Adipose tissue (tissue), 3 donors: ENCODE measurements at regions not wholly inside any gene's neighbourhood (a gene's known extent, or its start where the extent isn't known, plus 50 kb on each side); places are given as distances from the start of the nearest gene placed in this dataset.
"Not testable (repeated sequence)": the region's sequence is repeated elsewhere in the genome, so short reads cannot be mapped to it uniquely, and the experiment has no call there.

ENCODE experiments used
- H3K27ac ChIP-seq: one replicate; pipeline ENCODE4 v1.5.1; 2013; ENCODE audit warnings: low read depth, low read length
- WGBS, 3 donors: extraction: QIAGEN DNeasy Blood & Tissue Kit; methylation state at CpG; one replicate each; pipeline ENCODE4 v1.1.7; 2013; 5-methylcytosine and 5-hydroxymethylcytosine counted together
- donor health status: healthy with polysubstance abuse.
- donor health status: Bipolar disorder and iron deficiency.
- donor health status: healthy.

DNA sequence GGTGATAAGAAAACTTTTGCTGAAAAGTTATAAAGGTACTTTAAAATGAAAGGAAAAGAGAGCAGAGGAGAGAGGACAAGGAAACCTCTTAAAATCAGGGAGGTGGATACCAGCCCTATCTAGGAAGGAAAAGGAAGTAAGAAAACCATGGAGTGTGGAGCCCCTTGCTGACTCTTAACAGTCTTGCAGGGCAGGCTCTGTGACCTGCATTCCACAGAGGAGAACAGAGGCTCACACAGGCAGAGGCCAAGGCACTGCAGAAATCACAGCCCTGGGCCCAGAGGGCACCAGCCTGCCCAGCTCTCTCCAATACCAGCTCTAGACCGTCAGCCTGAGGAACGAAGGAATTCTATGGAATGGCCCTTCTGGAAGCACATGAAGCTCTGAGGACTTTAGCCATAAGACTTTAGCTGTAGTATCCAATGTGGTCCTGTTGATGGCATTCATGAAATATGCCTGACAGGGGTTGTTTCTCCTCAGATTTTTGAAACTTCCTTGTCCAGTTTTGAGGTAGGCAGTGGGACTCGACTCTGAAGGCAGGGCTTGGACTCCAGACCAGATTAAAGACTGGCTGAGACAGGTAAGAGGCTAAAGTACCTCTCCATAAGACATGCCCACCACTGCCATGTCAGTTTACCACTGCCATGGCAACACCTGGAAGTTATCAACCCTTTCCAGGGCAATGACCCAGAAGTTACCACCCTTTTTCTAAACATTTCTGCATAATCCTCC, 216.3 kb downstream of the ANAPC1 start:
- WGBS, 3 donors, result 61 to 82% (median 64%) methylated on average over 3 of the region's 3 CpGs
- no peak overlapping the region for H3K27ac ChIP-seq

DNA sequence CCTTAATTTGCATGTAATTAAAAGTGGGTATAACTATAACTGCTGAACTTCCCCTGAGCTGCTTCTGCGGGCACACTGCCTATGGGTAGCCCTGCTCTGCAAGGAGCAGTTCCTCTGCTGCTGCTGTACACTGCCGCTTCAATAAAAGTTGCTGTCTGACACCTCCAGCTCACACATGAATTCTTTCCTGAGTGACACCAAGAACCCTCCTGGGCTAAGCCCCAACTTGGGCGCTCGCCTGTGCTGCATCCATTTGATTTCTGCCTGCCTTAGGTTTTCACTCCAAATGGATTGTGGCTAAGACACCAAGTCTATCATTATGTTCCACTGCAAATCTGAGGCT, 215.7 kb downstream of the ANAPC1 start:
- 95 to 96% (median 95%) methylated on average over 4 of the region's 4 CpGs for WGBS, 3 donors
- no peak overlapping the region for H3K27ac ChIP-seq

DNA sequence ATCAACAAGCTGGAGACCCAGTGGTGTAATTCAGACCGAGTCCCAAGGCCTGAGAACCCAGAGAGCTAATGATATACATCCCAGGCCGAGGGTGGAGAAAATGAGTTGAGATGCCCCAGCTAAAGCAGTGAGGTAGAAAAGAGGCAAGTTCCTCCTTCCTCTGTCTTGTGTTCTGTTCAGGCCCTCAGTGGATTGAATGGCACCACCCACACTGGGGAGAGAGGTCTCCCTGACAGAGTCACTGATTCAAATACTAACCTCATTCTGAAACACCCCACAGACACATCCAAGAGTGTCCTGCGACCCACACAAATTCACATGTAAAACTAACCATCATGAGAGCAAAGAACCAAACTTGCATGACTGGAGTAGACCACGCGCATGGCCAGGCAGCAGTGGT, 215.3 kb downstream of the ANAPC1 start:
- 91 to 96% (median 95%) methylated on average over 5 of the region's 5 CpGs for WGBS, 3 donors
- no peak overlapping the region for H3K27ac ChIP-seq

DNA sequence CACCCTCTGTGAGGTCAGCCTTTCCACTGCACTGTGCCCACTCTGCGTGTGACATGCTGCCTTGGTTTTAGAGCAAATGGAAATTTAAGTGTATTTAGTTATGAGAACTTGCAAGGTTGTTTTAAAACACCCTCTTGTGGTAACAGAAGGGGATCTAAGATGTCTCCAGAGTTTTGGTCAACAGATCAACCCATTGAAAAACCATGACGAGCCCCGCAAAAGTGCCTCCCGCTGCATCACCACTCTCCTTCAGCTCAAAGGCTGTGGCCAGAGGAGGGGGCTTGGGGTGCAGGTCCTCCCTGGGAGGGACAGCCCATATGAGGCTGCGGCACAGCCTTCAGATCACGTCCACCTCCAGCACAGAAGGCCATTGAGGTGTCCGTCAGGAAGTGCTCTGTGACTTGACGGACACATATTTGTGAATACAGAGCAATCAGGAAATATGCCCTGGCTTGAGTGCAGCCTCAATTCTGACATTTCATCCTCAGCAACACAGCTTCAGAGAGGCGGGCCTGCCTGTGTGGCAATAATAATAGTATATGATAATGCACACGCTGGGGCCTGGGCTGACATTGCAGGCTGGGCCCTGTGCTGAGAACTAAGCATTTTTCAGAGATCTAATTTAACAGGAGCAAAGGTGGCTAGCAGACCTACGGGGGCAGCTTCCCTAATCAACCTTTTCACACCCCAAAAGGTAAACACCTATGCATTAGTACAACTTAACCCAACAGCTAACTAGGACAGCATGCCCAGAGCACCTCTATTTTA, 213.9 kb downstream of the ANAPC1 start:
- WGBS, 3 donors, result 91 to 94% (median 93%) methylated on average over 11 of the region's 11 CpGs

DNA sequence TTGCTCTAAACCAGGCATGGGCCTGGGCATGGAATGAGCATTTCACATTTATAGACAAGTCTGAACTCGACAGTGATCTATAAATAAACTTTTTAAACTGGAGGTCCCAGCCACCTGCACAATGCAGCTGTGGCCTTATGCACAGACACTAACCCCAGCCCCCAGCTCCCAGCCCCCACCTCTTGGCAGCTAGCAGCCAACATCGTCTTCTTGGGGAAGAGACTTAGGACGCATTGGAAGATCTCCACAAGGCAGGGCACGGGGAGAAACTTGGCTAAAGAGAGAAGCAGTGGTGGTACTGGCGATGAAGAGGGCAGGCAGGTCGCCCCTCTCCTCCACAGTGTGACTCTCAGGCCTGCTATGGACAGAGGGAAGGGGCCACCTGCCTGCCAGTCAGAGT, 213.2 kb downstream of the ANAPC1 start:
- no peak overlapping the region for H3K27ac ChIP-seq
- 89 to 92% (median 90%) methylated on average over 6 of the region's 6 CpGs for WGBS, 3 donors

More for the DNA sequence above, 213.9 kb downstream of the ANAPC1 start:
- H3K27ac ChIP-seq, result no peak overlapping the region

DNA sequence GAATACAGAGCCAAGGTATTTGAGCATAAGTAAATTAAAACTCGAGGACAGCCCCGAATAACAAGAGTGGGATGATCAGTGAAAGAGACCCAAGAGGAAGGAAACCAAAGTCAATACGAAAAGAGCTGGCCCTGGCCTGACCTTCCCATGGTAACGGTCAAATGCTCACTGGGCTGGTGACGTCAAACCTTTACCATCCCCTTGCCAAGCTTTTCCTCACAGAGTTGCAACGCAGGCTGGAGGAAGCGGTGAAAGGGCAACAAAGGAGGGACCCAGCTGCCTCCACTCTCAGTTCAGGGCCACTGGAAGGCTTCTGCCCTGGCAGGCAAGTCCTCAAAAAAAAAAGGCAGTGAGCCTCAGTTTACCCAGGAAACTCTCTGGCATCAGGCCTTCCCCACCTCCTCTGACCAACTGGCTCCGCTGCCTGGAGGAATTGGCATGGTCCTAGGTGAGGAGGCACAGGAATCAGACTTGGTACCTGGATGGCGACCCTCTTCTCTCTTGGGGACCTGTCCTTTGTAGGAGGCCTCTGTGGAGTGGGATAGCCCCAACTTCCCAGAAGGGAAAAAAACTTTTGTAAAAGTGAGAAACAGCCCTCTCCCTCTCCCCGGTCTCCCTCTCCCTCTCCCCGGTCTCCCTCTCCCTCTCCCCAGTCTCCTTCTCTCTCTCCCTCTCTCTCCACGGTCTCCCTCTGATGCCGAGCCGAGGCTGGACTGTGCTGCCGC, 212.4 kb downstream of the ANAPC1 start:
- 66 to 77% (median 68%) methylated on average over 12 to 15 of the region's 15 CpGs for WGBS, 3 donors
- no peak overlapping the region for H3K27ac ChIP-seq

DNA sequence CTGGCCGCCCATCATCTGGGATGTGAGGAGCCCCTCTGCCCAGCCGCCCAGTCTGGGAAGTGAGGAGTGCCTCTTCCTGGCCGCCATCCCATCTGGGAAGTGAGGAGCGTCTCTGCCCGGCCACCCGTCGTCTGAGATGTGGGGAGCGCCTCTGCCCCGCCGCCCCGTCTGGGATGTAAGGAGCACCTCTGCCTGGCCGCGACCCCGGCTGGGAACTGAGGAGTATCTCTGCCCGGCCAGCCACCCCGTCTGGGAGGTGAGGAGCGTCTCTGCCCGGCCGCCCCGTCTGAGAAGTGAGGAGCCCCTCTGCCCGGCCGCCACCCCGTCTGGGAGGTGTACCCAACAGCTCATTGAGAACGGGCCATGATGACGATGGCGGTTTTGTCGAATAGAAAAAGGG, 211.4 kb downstream of the ANAPC1 start:
- WGBS, 3 donors, result 94 to 96% (median 95%) methylated on average over 15 to 24 of the region's 27 CpGs
- not testable (repeated sequence) for H3K27ac ChIP-seq

DNA sequence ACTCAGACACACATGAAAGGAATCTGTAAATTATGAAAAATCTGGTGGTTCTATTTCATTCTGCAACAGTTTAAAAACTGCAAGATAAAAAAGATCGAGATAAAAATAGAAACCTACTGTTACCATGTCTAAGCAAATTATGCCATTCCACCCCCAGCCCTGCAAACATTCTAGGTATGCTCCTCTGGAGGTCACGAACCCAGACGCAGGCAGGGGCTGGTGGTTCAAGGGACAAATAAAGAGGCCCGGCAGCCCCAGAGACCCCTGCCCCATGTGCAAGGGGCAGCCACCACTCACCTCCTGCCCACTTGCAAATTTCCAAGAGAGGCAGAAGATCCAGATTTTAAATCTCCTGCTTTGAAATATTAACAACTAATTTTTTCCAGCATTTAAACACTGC, 210.5 kb downstream of the ANAPC1 start:
- WGBS, 3 donors, result 43 to 70% (median 66%) methylated on average over 4 of the region's 4 CpGs
- no peak overlapping the region for H3K27ac ChIP-seq

DNA sequence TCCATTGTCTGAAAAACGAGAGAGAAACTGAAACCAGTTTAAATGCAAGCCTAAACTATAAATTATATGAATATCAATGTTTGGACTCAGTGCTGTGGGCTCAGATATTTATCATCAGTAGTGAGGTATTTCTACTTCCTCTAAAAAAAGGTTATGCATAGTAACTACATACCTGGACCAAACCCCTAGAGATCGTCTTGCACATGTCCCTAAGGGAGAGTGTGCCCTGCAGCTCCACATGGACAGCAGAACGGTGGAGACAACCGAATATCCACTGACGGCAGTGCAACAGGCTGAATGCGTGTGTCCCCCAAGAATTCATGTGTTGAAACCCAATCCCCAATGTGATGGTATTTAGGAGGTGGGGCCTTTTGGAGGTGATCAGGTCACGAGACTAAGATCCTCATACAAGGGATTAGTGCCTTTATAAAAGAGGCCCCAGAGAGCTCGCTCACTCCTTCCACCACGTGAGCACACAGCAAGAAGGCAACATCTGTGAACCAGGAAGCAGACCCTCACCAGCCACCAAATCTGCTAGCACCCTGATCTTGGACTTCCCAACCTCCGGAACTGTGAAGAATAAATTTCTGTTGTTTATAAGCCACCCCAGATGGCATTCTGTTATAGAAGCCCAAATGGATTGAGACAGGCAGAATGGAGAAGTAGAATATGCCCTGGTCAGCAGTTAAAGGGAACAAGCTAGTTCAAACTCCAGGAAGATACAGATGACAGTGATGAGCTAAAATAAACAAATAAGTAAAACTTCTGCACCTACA, 208.4 kb downstream of the ANAPC1 start:
- no peak overlapping the region for H3K27ac ChIP-seq
- 79 to 85% (median 81%) methylated on average over 10 of the region's 10 CpGs for WGBS, 3 donors

DNA sequence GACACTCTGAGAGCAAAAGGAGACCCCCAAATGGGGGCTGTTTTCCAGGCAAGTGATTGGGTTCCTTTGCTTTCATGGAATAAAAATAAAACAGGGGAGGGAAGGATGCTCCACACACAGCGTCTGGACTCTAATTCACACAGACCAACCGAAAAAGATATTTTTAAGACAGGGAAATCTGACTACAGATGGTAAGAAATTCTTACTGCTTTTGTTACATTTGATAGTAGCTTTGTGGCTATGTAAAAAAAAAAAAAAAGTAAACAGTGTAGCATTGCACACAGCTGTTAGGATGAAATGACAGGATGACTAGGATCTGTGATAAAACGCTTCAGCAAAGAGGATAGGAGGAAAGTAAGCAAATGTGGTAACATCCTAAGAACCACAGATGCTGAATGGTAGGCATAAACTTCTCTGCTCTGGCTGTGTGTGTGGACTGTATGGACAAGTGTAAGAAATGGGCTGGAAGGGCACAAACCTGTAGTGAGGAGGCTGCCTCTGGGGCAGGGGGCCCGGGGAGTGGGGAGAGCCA, 207.6 kb downstream of the ANAPC1 start:
- no peak overlapping the region for H3K27ac ChIP-seq
- WGBS, 3 donors, result 76 to 88% (median 82%) methylated on average over 4 of the region's 4 CpGs

DNA sequence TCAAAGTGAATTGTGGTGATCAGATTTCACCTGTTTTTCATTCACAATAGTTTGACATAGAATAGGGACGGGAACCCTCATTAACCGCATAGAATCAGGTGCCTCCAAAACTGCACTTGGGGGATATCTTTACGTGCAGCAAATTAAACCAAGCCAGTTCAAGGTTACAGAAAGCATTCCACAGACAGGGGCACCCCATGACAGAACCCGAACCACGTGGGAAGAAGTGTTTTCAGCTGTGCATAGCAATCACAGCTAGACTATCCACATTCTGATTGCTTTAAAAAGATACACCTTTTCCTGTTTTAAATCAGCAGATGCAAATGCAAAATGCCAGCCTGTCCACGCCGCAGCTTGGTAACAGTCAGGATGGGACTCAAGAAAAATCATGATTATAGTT, 205.8 kb downstream of the ANAPC1 start:
- 57 to 85% (median 85%) methylated on average over 7 of the region's 7 CpGs for WGBS, 3 donors
- H3K27ac ChIP-seq, result no peak overlapping the region

DNA sequence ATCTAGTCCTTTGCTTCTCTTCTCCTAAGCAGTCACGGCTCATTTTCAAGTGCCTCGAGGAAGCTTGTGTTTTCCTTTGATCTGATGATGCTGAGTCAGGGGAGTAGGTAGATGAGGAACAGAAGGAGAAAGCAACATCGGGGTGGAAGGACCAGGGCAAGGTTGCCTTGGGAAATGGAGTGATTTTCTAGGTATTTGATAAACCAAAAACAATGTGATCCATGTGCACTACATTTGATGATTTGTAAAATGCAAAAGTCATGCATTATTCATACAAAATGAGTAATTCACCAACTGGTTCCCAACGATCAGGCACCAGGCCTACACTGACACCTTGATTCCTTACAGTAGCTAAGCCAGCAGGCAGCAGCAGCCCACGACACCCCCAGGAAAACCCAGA, 205.3 kb downstream of the ANAPC1 start:
- WGBS, 3 donors, result 42 to 51% (median 51%) methylated on average over 5 of the region's 5 CpGs
- no peak overlapping the region for H3K27ac ChIP-seq

DNA sequence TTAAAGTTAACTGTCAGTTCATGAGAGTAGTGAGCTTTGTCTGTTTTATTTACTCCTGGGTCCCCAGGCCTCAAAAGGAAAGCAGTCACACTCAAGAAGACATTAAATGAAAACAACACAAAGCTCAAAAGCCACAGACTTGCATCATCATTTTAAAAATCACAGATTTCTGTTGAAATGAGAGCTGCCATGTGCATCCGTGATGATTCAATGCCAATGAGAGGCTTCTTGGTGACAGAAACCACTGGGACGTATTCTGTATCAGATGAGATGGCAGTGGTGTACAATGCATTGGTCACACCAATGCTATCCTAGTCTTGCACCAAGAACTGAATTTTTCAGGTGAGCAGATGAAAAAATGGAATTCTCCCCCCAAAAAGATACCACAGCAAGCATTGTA, 204.8 kb downstream of the ANAPC1 start:
- no peak overlapping the region for H3K27ac ChIP-seq
- WGBS, 3 donors, result 56 to 85% (median 60%) methylated on average over 2 of the region's 2 CpGs

DNA sequence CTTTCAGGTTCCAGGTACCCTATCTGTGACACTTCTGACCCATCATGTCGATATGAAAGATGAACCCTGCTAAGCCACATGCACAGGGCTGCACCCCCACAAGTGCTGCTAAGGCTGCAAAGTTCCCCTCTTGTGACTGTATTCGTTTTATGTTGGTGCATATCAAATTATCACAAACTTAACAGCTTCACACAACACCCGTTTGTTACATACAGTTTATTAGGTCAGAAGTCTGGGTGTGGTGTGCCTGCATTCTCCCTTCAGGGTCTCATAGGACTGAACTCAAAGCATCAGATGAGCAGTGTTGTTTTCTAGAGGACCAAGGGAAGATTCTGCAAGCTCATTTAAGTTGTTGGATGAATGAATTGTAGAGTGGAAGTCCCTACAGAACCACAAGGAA, 199.4 kb downstream of the ANAPC1 start:
- WGBS, 3 donors, result 70 to 83% (median 72%) methylated on average over 3 of the region's 3 CpGs
- H3K27ac ChIP-seq, result no peak overlapping the region

DNA sequence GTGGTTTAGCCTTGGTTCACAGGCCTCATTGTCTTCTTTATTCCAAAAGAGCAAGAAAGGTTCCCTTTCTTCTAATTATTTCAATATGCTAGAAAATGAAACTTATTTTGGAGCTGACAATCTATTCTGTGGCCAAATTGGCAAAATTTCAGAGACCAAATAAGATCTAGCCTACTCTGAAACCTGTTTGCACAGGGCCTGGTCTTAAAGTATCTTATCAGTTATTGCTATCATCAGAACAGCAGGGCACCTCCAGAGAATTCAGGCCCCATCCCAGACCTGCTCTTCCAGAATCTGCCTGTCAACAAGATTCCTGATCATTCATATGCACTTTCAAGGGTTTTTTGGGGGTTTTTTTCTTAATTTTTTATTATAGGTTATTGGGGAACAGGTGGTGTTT, 198.7 kb downstream of the ANAPC1 start:
- H3K27ac ChIP-seq, result no peak overlapping the region

DNA sequence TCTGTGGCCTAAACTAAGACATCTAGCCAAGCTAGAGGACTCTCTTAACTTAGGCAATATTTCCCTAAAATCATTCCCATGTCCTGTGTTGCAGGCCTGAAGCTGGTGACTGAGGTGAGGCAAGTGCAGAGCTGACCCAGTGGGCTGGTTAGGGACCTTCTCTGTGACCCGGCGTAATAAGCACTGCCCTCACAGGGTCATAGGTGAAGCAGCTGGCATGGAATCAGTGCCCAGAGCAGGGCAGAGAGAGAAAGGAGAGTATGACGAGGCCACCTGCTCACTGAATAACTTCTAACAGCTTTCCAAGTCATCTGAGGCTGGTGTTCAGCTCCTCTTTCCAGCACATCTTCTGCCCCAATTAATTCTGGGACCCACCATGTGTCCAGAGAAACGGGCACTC, 197.0 kb downstream of the ANAPC1 start:
- H3K27ac ChIP-seq, result no peak overlapping the region
- 91 to 94% (median 93%) methylated on average over 4 of the region's 4 CpGs for WGBS, 3 donors

DNA sequence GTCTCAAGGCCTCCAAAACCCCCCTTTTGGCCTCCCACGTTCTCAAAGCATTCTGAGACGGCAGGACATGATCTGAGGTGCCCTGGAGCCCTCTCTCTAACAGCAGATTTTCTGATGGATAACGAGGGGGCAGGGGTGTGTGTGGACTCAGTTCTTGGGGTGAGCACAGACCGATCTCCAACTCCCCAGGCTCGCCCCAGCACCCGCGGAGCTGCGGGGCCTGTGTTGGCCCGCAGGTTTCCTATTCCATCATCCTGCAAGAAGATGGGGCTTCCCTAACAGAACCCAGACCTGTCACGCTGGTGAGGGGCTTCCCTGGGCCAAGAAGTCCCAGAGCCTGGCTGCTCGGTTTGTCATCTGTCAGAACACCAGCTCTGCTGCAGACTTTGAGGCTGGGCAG, 196.1 kb downstream of the ANAPC1 start:
- 84 to 91% (median 85%) methylated on average over 11 of the region's 11 CpGs for WGBS, 3 donors

DNA sequence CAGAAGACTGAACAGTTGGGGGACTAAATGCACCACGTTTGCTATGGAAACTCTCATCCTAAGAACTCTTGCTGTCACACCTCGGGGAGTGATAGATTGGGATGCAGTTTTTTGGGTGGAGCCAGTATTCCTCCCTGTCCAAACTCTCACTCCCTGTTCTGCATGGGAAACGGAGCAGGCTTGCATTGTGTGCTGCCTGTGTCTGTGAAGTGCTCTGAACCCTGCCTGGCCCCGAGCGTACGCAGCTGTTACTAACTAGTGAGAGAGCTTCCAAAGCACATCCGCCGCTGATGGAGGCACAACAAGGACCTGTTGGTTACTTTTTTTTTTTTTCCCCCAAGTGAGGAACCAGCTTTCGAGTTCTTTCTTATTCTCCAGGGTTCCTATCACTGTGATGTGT, 195.5 kb downstream of the ANAPC1 start:
- H3K27ac ChIP-seq, result no peak overlapping the region
- WGBS, 3 donors, result 61 to 82% (median 72%) methylated on average over 9 of the region's 9 CpGs

More for the DNA sequence above, 196.1 kb downstream of the ANAPC1 start:
- no peak overlapping the region for H3K27ac ChIP-seq

DNA sequence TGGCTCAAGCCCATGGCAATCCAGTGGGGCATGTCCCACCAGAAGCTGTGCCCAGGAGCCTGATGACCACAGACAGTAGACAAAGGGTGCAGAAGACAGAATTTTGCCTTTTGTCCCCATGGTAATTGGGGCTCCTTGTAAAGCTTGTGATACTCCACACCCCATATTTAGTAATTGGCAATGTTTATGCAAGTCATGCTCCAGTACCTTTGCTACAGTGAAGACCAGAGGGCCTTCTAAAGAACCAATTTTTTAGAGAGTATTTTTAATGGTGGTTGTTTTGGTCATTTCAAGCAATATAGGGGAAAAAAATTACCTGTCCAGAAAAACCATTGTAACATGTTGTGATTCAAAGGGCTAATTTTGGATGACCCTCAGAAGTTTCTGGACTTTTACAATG, 194.8 kb downstream of the ANAPC1 start:
- no peak overlapping the region for H3K27ac ChIP-seq
